Erythroblast (primary cell): ENCODE measurements at regions not wholly inside any gene's neighbourhood (a gene's known extent, or its start where the extent isn't known, plus 50 kb on each side); places are given as distances from the start of the nearest gene placed in this dataset.

Source experiments
- DNase-seq, 2 experiments: peaks; one replicate each; lab custom pipeline; 2025; lab: John Stamatoyannopoulos, UW
- GATA1 ChIP-seq: IDR thresholded peaks from 2 replicates; pipeline ENCODE4 v1.6.1; 2011; ENCODE audit warnings: low read depth, mild to moderate bottlenecking, control low read depth, low read length, moderate library complexity
- POLR2A ChIP-seq: IDR thresholded peaks from 2 replicates; pipeline ENCODE4 v1.6.1; 2011; ENCODE audit warnings: mild to moderate bottlenecking, low read length

DNA sequence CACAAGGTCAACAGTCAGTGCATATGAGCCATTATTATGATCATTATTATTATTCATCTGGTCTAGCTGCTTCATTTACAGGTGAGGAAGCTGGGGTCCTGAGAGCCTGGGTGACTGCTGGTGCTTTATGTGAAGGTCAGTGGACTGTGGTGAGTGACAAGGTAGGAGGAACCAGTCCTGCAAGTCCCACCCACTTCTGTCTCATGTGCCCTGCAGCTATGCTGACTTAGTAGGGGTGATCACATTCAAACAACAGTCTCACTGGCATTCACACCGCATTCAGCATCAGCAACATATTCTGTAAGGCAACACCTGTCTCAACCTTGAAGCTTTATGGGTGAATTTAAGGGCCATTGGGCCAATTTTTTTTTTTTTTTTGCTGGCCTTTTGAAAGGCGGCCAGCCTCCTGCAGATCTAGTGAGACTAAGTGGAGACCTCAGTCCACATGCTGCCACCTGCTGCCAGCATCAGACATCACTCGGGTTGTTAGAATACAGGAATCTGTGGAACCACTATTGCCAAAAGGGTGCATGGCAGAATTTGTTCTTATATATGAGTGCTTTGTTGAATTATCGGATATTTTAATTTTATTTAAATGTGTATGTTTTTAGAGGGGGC is 59.9 kb upstream of the CACNA1E start:
- peak in 1 of 2 experiments; percentile 6 for DNase-seq
- no peak for TF ChIP-seq POLR2A
- no peak for TF ChIP-seq GATA1

DNA sequence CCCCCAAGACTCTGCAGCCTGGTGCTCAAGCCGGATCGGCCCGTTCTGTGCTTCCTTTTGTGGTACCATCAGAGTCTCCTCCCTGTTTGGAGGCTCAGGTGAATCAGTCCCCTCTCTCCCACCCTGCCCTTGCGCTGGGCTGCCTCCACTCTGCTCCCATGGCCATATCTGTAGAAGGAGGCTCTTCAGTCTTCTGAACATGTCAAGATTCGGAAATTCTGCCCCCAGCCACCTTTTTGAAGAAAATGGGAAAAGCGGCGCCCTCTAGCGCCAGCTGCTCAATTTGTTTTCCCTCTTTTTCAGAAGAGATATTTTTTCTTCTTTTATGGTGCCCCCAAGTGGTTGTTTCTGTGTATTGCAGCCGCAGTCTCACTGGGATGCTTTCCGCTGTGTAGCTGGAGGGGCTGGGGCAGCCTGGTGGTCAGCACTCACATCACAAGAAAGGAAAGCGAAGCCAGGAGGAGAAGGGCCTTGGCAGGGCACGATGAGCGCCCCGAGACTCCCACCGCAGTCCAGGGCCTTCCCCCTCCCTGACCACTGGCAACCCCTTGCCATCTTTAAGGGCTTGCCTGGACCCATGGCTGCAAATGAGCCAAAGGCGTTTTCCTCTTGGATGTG is 58.4 kb upstream of the CACNA1E start:
- peak; percentile 70 to 83 for DNase-seq
- TF ChIP-seq POLR2A = no peak
- TF ChIP-seq GATA1 = no peak

DNA sequence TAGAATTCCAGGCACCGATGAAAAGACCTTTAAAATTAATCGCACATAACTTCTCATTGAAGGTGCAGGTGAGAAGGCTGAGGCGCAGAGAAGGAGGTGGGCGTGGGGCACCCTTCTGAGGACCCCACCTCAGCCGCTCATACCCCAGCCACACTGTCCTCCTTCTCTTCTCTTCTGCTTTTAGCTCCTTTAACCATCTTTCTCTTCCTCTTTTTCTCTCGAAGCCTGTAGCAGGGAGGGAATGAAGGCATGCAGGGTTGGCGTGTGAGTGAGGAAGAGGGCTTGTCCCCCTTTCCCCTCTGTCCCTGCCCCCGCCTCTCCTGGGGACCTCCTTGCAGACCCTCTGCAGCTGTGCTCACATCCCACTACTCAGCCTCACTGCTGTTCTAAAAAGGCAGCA is 57.8 kb upstream of the CACNA1E start:
- no peak for DNase-seq
- TF ChIP-seq POLR2A = no peak
- TF ChIP-seq GATA1 = no peak

DNA sequence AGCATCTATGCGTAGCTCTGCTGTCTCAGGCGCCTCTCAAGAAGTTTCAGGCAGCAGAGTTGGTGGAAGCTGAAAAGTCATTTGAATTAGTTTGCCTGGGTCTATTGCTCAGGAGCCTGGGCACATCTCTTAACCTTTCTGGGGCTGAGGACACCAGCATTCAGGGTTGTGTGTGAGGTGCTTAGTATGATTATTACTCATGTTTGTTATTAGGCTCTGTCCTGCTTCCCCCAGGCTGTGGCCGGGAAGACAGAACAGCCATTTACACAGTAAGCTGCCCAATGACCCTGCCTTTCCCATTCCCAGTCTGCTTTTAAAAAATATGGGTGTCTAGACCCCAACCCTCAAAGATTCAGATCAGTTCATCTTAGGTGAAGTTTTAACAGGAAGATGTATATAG is 53.9 kb upstream of the CACNA1E start:
- no peak for DNase-seq
- TF ChIP-seq GATA1 (no peak), POLR2A (no peak)

DNA sequence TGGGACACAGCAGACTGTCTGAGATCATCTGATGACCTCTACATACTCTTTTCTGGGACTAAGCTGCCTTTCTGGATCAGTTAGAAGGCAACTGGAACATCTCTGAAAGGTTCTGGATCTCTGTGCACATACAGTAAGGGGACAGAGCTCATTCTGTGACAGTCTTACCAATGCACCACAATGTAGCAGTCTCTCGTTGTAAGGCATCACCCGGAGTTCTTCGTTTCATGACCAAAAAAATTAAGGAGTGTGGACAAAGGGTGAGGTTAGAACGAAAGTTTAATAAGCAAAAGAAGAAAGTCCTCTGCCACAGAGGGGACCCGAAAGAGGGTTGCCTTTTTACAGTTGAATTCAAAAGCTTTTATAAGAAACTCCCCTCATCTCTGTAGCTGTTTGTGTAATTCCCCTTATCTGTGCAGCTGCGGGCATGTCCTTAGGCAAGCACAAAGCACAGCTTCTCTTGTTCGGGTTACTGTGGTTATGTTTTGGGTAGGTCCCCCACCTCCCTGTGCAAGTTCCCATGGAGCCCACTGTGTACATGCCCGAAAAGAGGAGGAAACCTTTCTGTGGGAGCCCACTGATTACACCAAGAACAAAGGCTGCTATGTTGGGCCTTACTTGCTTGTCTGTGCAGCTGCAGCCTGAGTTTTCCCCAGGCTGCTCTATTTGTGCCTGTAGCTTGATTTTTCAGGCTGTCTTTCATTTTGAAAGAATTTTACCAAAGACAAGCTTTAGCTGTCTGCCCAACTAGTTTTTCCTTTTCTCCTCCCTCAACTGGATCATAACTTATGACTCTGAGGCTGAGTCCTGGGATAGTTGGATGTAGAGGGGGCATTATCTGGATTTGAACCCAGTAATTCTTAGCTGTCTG is 53.1 kb upstream of the CACNA1E start:
- DNase-seq = no peak

More for the DNA sequence above, 53.1 kb upstream of the CACNA1E start:
- no peak for TF ChIP-seq POLR2A
- no peak for TF ChIP-seq GATA1
